ENCODE measurements at regions not wholly inside any gene's neighbourhood (a gene's known extent, or its start where the extent isn't known, plus 50 kb on each side); places are given as distances from the start of the nearest gene placed in this dataset.

DNA sequence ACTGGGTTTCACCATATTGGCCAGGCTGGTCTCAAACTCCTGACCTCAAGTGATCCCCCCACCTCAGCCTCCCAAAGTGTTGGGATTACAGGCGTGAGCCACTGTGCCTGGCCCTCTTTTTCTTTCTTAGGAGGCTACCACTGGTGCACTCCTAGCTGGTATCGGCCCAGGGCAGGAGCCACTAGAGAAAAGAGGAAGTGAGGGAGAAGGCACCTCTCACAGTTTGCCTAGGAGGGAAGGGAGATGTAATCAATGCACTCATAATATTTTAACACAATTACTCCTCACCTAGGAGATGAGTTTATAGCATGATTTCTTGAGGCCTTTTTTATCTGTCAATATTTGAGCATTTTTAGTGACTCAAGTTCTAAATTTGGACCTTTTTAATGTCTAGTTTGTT is 189.0 kb upstream of the SOX4 start:
- Histone ChIP-seq H3K36me3 (no peaks in the 10 kb centered on the region), H3K27ac (no peak overlapping the region), H3K4me3 (no peak overlapping the region), H3K9me3 (no peaks in the 10 kb centered on the region), H3K4me1 (no peaks in the 10 kb centered on the region), H3K27me3 (no peaks in the 10 kb centered on the region)
- WGBS, 2 donors (ENCODE audit: low coverage in 1 of 2), result 80% methylated on average over 1 of the region's 2 CpGs; no CpG with 5 or more reads in 1 of the 2 donors
- ATAC-seq, result no peak
- TF ChIP-seq EP300 (IDR thresholded peaks at IDR 0.05), result no peak
- no peak for TF ChIP-seq POLR2AphosphoS5 (IDR thresholded peaks at IDR 0.05)
- TF ChIP-seq, protein P1, sequence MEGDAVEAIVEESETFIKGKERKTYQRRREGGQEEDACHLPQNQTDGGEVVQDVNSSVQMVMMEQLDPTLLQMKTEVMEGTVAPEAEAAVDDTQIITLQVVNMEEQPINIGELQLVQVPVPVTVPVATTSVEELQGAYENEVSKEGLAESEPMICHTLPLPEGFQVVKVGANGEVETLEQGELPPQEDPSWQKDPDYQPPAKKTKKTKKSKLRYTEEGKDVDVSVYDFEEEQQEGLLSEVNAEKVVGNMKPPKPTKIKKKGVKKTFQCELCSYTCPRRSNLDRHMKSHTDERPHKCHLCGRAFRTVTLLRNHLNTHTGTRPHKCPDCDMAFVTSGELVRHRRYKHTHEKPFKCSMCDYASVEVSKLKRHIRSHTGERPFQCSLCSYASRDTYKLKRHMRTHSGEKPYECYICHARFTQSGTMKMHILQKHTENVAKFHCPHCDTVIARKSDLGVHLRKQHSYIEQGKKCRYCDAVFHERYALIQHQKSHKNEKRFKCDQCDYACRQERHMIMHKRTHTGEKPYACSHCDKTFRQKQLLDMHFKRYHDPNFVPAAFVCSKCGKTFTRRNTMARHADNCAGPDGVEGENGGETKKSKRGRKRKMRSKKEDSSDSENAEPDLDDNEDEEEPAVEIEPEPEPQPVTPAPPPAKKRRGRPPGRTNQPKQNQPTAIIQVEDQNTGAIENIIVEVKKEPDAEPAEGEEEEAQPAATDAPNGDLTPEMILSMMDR (IDR thresholded peaks at IDR 0.05), result no peak
- TF ChIP-seq POLR2A (IDR thresholded peaks at IDR 0.05), result no peak

DNA sequence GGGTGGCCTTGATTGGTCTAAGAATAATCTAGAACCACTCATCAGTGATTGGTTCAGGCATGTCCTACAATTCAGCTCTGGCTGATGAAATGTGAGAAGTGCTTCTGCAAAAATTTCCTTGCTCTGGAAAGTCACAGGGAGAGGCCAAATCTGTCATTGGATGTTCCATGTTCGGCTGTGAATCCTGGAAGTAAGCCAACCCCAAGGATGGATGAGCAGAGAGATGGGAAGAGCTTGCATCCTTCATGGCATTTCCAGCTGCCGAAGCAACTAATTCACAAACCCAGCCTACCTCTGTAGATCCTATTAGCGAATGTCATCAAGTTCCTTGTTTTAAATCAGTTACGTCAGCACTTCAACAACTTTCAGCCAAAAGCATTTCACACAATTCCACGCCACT is 187.2 kb upstream of the SOX4 start:
- H3K27me3 ChIP-seq, result no peaks in the 10 kb centered on the region
- WGBS, 2 donors (ENCODE audit: low coverage in 1 of 2), result 72 to 82% methylated on average over 4 to 5 of the region's 5 CpGs
- no peak for ATAC-seq
- no peak overlapping the region for H3K27ac ChIP-seq
- no peak for TF ChIP-seq POLR2AphosphoS5 (IDR thresholded peaks at IDR 0.05)
- TF ChIP-seq, protein P1 (IDR thresholded peaks at IDR 0.05), result no peak
- TF ChIP-seq POLR2A (IDR thresholded peaks at IDR 0.05), result no peak
- no peak for TF ChIP-seq EP300 (IDR thresholded peaks at IDR 0.05)
- H3K4me1 ChIP-seq, result no peaks in the 10 kb centered on the region
- H3K4me3 ChIP-seq, result no peak overlapping the region
- H3K9me3 ChIP-seq, result no peaks in the 10 kb centered on the region
- no peaks in the 10 kb centered on the region for H3K36me3 ChIP-seq

DNA sequence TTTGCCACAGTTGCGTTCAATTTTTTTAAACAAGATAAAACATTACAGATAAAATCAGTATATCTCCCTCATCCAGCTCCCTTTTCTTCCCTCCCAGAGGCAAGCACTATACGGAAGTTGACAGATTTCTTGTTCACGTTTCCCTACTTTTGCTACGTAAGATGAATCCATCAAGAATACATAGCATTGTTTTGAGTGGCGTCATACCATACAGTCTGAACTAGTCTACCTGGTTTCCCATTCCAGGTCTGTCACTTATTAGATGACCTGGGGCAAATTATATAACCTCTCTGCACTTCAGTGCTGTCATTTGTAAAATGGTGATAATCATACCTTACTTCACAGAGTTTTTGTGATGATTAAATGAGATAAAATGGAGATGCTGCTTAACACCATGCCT is 184.3 kb upstream of the SOX4 start:
- TF ChIP-seq, protein P1 (IDR thresholded peaks at IDR 0.05), result no peak
- TF ChIP-seq POLR2AphosphoS5 (IDR thresholded peaks at IDR 0.05), result no peak
- no peak for TF ChIP-seq EP300 (IDR thresholded peaks at IDR 0.05)
- no peak for TF ChIP-seq POLR2A (IDR thresholded peaks at IDR 0.05)
- Histone ChIP-seq H3K27me3 (no peaks in the 10 kb centered on the region), H3K9me3 (no peaks in the 10 kb centered on the region), H3K27ac (no peak overlapping the region), H3K36me3 (no peaks in the 10 kb centered on the region), H3K4me3 (no peak overlapping the region), H3K4me1 (no peaks in the 10 kb centered on the region)
- no peak for ATAC-seq
- WGBS, 2 donors (ENCODE audit: low coverage in 1 of 2), result 90 to 93% methylated on average over 4 to 5 of the region's 5 CpGs

DNA sequence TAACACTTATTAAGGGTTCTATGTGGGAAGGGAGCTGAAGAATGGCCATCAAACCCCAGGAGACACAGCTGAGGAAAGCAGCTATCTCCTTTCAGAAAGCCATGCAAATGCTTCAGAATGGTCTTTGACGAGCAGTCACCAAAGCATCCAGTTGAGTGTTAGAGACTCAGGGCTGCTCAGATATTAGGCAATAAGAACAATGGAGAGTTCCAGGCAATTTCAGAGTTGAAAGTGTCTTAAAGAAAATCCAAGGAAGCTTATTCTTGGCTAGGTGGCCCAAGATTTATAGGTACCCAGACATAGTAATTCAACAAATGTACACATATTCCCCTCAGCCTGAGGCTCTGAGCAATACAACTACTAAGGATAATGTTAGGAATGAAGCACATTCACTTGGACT is 180.1 kb upstream of the SOX4 start:
- no CpG with 5 or more reads among the region's 1 CpG for WGBS, 2 donors (ENCODE audit: low coverage in 1 of 2)
- Histone ChIP-seq H3K27me3 (no peaks in the 10 kb centered on the region), H3K36me3 (no peaks in the 10 kb centered on the region), H3K27ac (no peak overlapping the region), H3K4me1 (no peaks in the 10 kb centered on the region), H3K9me3 (no peaks in the 10 kb centered on the region), H3K4me3 (no peak overlapping the region)
- TF ChIP-seq, protein P1 (IDR thresholded peaks at IDR 0.05), result no peak
- no peak for TF ChIP-seq POLR2AphosphoS5 (IDR thresholded peaks at IDR 0.05)
- ATAC-seq, result no peak

DNA sequence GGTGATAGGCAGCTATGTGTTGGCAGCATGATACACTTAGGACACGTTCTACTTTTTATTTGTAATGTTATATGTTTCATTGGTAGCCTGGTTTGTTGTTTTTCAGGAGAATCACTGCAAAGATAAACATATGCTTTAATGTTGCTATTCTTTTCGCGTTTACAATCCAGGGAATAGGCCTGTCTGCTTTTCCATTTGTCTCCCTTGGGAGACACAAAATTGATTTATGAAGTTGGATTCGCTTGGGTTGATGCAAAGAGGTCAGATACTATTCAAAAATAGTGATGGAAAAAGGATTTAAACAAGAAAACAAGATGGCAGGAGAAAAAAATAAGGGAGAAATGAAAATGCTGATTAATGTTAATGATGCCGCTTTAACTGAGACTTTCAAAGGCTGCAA is 179.5 kb upstream of the SOX4 start:
- H3K36me3 ChIP-seq, result no peaks in the 10 kb centered on the region
- H3K27me3 ChIP-seq, result no peaks in the 10 kb centered on the region
- no peak overlapping the region for H3K27ac ChIP-seq
- 54 to 71% methylated on average over 5 of the region's 5 CpGs for WGBS, 2 donors (ENCODE audit: low coverage in 1 of 2)
- H3K4me3 ChIP-seq, result no peak overlapping the region
- no peak for ATAC-seq
- H3K4me1 ChIP-seq, result no peaks in the 10 kb centered on the region
- TF ChIP-seq POLR2A (IDR thresholded peaks at IDR 0.05) (no peak), EP300 (IDR thresholded peaks at IDR 0.05) (no peak), POLR2AphosphoS5 (IDR thresholded peaks at IDR 0.05) (no peak)
- TF ChIP-seq, protein P1 (IDR thresholded peaks at IDR 0.05), result no peak
- H3K9me3 ChIP-seq, result no peaks in the 10 kb centered on the region
